A549 (cell line): ENCODE measurements at regions not wholly inside any gene's neighbourhood (a gene's known extent, or its start where the extent isn't known, plus 50 kb on each side); places are given as distances from the start of the nearest gene placed in this dataset.

Experiments used
- BHLHE40 ChIP-seq: IDR thresholded peaks from 2 replicates; pipeline ENCODE4 v1.6.1; 2012; ENCODE audit warnings: low read depth, low read length, inconsistent platforms
- CHD2 ChIP-seq: fragments of 150-350 bp; IDR thresholded peaks from 2 replicates; pipeline ENCODE4 v1.6.1; 2014; ENCODE audit warnings: low read length; ENCODE audit not compliant: partially characterized antibody
- CTCF ChIP-seq: fragments of >200 bp; sonication (Bioruptor Twin); formaldehyde crosslinking; IDR thresholded peaks from 3 replicates; pipeline ENCODE4 v1.5.1; 2016
- JUN ChIP-seq, 2 experiments: fragments of >200 bp; sonication (Bioruptor Twin); formaldehyde crosslinking; IDR thresholded peaks; 2 replicates in 1 of 2; 3 replicates in 1 of 2; pipeline ENCODE4 v1.6.1; 2016 to 2017
- POLR2A ChIP-seq: IDR thresholded peaks from 2 replicates; pipeline ENCODE4 v1.6.1; 2012; ENCODE audit warnings: mild to moderate bottlenecking, low read length
- RAD21 ChIP-seq, 2 experiments: fragments of >200 bp in 1 of 2; sonication (Bioruptor Twin) in 1 of 2; formaldehyde crosslinking in 1 of 2; IDR thresholded peaks in 1 of 2; conservative IDR thresholded peaks in 1 of 2; 2 replicates in 1 of 2; 3 replicates in 1 of 2; pipeline ENCODE4 v1.6.1; 2012 to 2018; ENCODE audit warnings: inconsistent platforms in 1 of 2
- RCOR1 ChIP-seq: fragments of 150-350 bp; IDR thresholded peaks from 2 replicates; pipeline ENCODE4 v1.6.1; 2014; ENCODE audit warnings: antibody characterized with exemption, low read length, low read depth
- SMC3 ChIP-seq: fragments of >200 bp; sonication (Bioruptor Twin); formaldehyde crosslinking; IDR thresholded peaks from 3 replicates; pipeline ENCODE4 v1.6.1; 2018; ENCODE audit warnings: inconsistent platforms
- TF ChIP-seq, protein P1 (sequence below): IDR thresholded peaks from 2 replicates; pipeline ENCODE4 v1.6.1; 2012
- TF ChIP-seq, protein P2 (sequence below): fragments of 250-450 bp; sonication (Bioruptor Pico); IDR thresholded peaks from 2 replicates; pipeline ENCODE4 v1.5.0; 2021; ENCODE audit warnings: mild to moderate bottlenecking, moderate library complexity, borderline replicate concordance

GRCh38 chr11:70865356-70865755 lies 387.0 kb downstream of the SHANK2 start:
- TF ChIP-seq BHLHE40 (no peak), POLR2A (no peak), CTCF (no peak), CHD2 (no peak), RCOR1 (no peak), JUN (IDR thresholded peaks at IDR 0.05) (no peak), RAD21 (conservative IDR thresholded peaks at IDR 0.05 in 1 of 2, IDR thresholded peaks at IDR 0.05 in 1 of 2) (no peak), SMC3 (no peak)
- TF ChIP-seq, protein P1, sequence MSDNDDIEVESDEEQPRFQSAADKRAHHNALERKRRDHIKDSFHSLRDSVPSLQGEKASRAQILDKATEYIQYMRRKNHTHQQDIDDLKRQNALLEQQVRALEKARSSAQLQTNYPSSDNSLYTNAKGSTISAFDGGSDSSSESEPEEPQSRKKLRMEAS, result no peak
- TF ChIP-seq, protein P2, sequence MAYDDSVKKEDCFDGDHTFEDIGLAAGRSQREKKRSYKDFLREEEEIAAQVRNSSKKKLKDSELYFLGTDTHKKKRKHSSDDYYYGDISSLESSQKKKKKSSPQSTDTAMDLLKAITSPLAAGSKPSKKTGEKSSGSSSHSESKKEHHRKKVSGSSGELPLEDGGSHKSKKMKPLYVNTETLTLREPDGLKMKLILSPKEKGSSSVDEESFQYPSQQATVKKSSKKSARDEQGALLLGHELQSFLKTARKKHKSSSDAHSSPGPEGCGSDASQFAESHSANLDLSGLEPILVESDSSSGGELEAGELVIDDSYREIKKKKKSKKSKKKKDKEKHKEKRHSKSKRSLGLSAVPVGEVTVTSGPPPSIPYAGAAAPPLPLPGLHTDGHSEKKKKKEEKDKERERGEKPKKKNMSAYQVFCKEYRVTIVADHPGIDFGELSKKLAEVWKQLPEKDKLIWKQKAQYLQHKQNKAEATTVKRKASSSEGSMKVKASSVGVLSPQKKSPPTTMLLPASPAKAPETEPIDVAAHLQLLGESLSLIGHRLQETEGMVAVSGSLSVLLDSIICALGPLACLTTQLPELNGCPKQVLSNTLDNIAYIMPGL (CRISPR knock-in tag), result no peak
